ENCODE measurements at regions not wholly inside any gene's neighbourhood (a gene's known extent, or its start where the extent isn't known, plus 50 kb on each side); places are given as distances from the start of the nearest gene placed in this dataset.

GRCh38 chr12:126582231-126582630 is 1517.0 kb downstream of the AACS start:
- Histone ChIP-seq H2BK120ac (ENCODE audit: low read depth, low read length, poor library complexity, severe bottlenecking) (no peak overlapping the region), H3K79me1 (ENCODE audit: insufficient read depth, low read depth, low read length, poor library complexity, severe bottlenecking) (no peaks in the 10 kb centered on the region), H3T11ph (ENCODE audit: low read length) (no peak overlapping the region), H3K4me1 (ENCODE audit: insufficient read depth, low read length) (no peaks in the 10 kb centered on the region), H3K4me2 (ENCODE audit: insufficient read depth, insufficient read length, low read length) (no peak overlapping the region), H3K27ac (ENCODE audit: insufficient read length, low read depth, low read length) (no peak overlapping the region), H2BK12ac (ENCODE audit: insufficient read length, low read depth, low read length) (no peak overlapping the region), H3K14ac (ENCODE audit: insufficient read depth, low read length) (no peak overlapping the region), H3K18ac (ENCODE audit: insufficient read length, low read depth, low read length) (no peak overlapping the region), H3K27me3 (ENCODE audit: insufficient read depth, low read length) (no peaks in the 10 kb centered on the region), H4K20me1 (ENCODE audit: control insufficient read depth, insufficient read depth, insufficient read length) (no peaks in the 10 kb centered on the region), H2BK20ac (ENCODE audit: low read depth, low read length, poor library complexity, severe bottlenecking) (no peak overlapping the region), H4K5ac (ENCODE audit: insufficient read length, low read depth, low read length) (no peak overlapping the region), H3K23ac (ENCODE audit: insufficient read length, low read depth, low read length) (no peak overlapping the region), H2AFZ (ENCODE audit: low read length) (no peak overlapping the region), H3K9me3 (ENCODE audit: control insufficient read depth, low read depth, low read length) (no peaks in the 10 kb centered on the region), H2AK5ac (ENCODE audit: insufficient read length, low read length) (no peak overlapping the region), H3K9ac (ENCODE audit: extremely low read depth, insufficient read length, low read length) (no peak overlapping the region), H3K23me2 (ENCODE audit: insufficient read length, low read depth, low read length, poor library complexity, severe bottlenecking) (no peaks in the 10 kb centered on the region), H2BK15ac (ENCODE audit: low read depth, low read length) (no peak overlapping the region), H4K8ac (replicated peaks; ENCODE audit: insufficient read length, low read depth, low read length) (no peak overlapping the region), H3K4ac (ENCODE audit: low read depth, low read length) (no peak overlapping the region), H3K56ac (ENCODE audit: insufficient read length, low read depth, low read length) (no peak overlapping the region), H2BK5ac (ENCODE audit: insufficient read length, low read length) (no peak overlapping the region), H4K91ac (ENCODE audit: insufficient read length, low read depth, low read length) (no peak overlapping the region), H3K79me2 (ENCODE audit: insufficient read depth, low read length) (no peaks in the 10 kb centered on the region)
- no peak for TF ChIP-seq CTCF (conservative IDR thresholded peaks at IDR 0.05)
- Mint-ChIP-seq H3K27me3 (ENCODE audit: low read depth) (no peaks in the 10 kb centered on the region), H3K9me3 (no peaks in the 10 kb centered on the region; a peak in 1 of 5 replicates), H3K27ac (no peak overlapping the region), H3K36me3 (ENCODE audit: insufficient read depth in 1 of 3, low read depth in 3 of 3) (no peaks in the 10 kb centered on the region; a peak in 1 of 7 replicates), H3K4me3 (no peak overlapping the region), H3K4me1 (peaks cover 0 to 3% of the 10 kb centered on the region in 2 experiments; a peak in 2 of 4 replicates)
- WGBS (ENCODE audit: extremely low coverage, insufficient read length, low lambda C conversion rate), result no CpG with 5 or more reads among the region's 3 CpGs
- DNase-seq, result no peak

Measured in H9 (cell line).